Endothelial cell of umbilical vein (primary cell): ENCODE measurements at regions not wholly inside any gene's neighbourhood (a gene's known extent, or its start where the extent isn't known, plus 50 kb on each side); places are given as distances from the start of the nearest gene placed in this dataset.

Experiments used
- BruUV-seq: library from RNA; stranded (reverse); fragments of 400-500 nt; replicated peaks from 2 replicates; lab custom pipeline; 2021; lab: Mats Ljungman, UMichigan
- CTCF ChIA-PET: fragments of 300-600, 350-600 bp; sonication (Branson Sonifier 250); formaldehyde crosslinking; loops from one replicate; lab custom pipeline; 2021; ENCODE audit warnings: antibody characterized with exemption, inconsistent platforms; lab: Charles Lee
- POLR2A ChIA-PET: fragments of 300-600, 350-600 bp; sonication (Branson Sonifier 250); formaldehyde crosslinking; loops from one replicate; lab custom pipeline; 2021; ENCODE audit warnings: antibody characterized with exemption, inconsistent platforms; lab: Charles Lee
- DNase-seq: peaks from one replicate; pipeline ENCODE4 v3.0.0-alpha.2; 2011; ENCODE audit warnings: low read depth, low spot score
- FAIRE-seq: peaks from 2 replicates; lab custom pipeline; 2011; peaks lifted over from hg19 to GRCh38; lab: Jason Lieb, UNC
- H2AFZ ChIP-seq: 2 replicates; pipeline ENCODE4 v1.6.0; 2012; ENCODE audit warnings: low read depth, low read length, control low read depth, inconsistent platforms
- H3K27ac ChIP-seq: 2 replicates; pipeline ENCODE4 v1.5.1; 2011; ENCODE audit warnings: low read depth, mild to moderate bottlenecking, control low read depth, low read length, moderate library complexity; ENCODE audit not compliant: insufficient read depth
- H3K27me3 ChIP-seq, 2 experiments: 2 replicates each; pipeline versions ENCODE4 v1.6.0 to v1.6.1; 2011; ENCODE audit warnings: low read length in 2 of 2, mixed read lengths in 1 of 2; ENCODE audit not compliant: control insufficient read depth in 2 of 2, insufficient read depth in 2 of 2
- H3K36me3 ChIP-seq, 2 experiments: 2 replicates in 1 of 2; 3 replicates in 1 of 2; pipeline ENCODE4 v1.5.1; 2011; ENCODE audit warnings: low read length in 2 of 2, mild to moderate bottlenecking in 1 of 2, moderate library complexity in 1 of 2; ENCODE audit not compliant: control insufficient read depth in 2 of 2, insufficient read depth in 2 of 2; ENCODE audit errors: extremely low read depth in 1 of 2
- H3K4me1 ChIP-seq: 3 replicates; pipeline ENCODE4 v1.5.1; 2011; ENCODE audit warnings: mild to moderate bottlenecking, low read length; ENCODE audit not compliant: control insufficient read depth, insufficient read depth; ENCODE audit errors: extremely low read depth
- H3K4me2 ChIP-seq: 2 replicates; pipeline ENCODE4 v1.6.1; 2011; ENCODE audit warnings: low read length, control low read depth, mixed read lengths; ENCODE audit not compliant: insufficient read depth
- H3K4me3 ChIP-seq, 3 experiments: fragments of 200-600 bp in 1 of 3; sonication (generic), shearing (Covaris generic) in 1 of 3; replicated peaks in 1 of 3; 2 replicates each; pipeline ENCODE4 v1.5.1; 2011 to 2016; ENCODE audit warnings: control low read depth in 3 of 3, low read length in 3 of 3, mild to moderate bottlenecking in 2 of 3, inconsistent platforms in 1 of 3, low read depth in 1 of 3, moderate library complexity in 1 of 3; ENCODE audit not compliant: insufficient read depth in 1 of 3
- H3K79me2 ChIP-seq: 2 replicates; pipeline ENCODE4 v1.6.0; 2012; ENCODE audit warnings: low read length, inconsistent platforms; ENCODE audit not compliant: control insufficient read depth, insufficient read depth
- H3K9ac ChIP-seq: replicated peaks from 2 replicates; pipeline ENCODE3; 2011; ENCODE audit warnings: low read length, control low read depth; ENCODE audit not compliant: insufficient read depth; ENCODE audit errors: extremely low read depth
- H3K9me1 ChIP-seq: replicated peaks from 3 replicates; pipeline ENCODE4 v1.6.0; 2011; ENCODE audit warnings: mild to moderate bottlenecking, low read length; ENCODE audit not compliant: control insufficient read depth, insufficient read depth; ENCODE audit errors: extremely low read depth
- H3K9me3 ChIP-seq: replicated peaks from 2 replicates; pipeline ENCODE4 v1.5.1; 2012; ENCODE audit warnings: low read length, inconsistent platforms; ENCODE audit not compliant: control insufficient read depth, insufficient read depth
- H4K20me1 ChIP-seq: replicated peaks from 2 replicates; pipeline ENCODE3; 2011; ENCODE audit warnings: mild to moderate bottlenecking, low read length; ENCODE audit not compliant: control insufficient read depth, insufficient read depth; ENCODE audit errors: extremely low read depth
- CTCF ChIP-seq, 2 donors: IDR thresholded peaks; 1 replicate in 1 of 2; 2 replicates in 1 of 2; pipeline ENCODE4 v1.5.1; 2011; ENCODE audit warnings: low read length in 2 of 2, mild to moderate bottlenecking in 2 of 2, moderate library complexity in 2 of 2, control low read depth in 1 of 2, inconsistent platforms in 1 of 2, low read depth in 1 of 2; ENCODE audit not compliant: insufficient read depth in 1 of 2; ENCODE audit errors: extremely low read depth in 1 of 2
- EZH2 ChIP-seq: IDR thresholded peaks from 2 replicates; pipeline ENCODE4 v1.6.1; 2012; ENCODE audit warnings: borderline replicate concordance, low read depth, mild to moderate bottlenecking, moderate library complexity, low read length, inconsistent platforms; ENCODE audit not compliant: severe bottlenecking
- FOS ChIP-seq: IDR thresholded peaks from 2 replicates; pipeline ENCODE4 v1.6.1; 2011; ENCODE audit warnings: mild to moderate bottlenecking, low read length, moderate library complexity, borderline replicate concordance; ENCODE audit not compliant: insufficient read depth
- GATA2 ChIP-seq: IDR thresholded peaks from 2 replicates; pipeline ENCODE4 v1.7.0; 2011; ENCODE audit warnings: low read depth, mild to moderate bottlenecking, moderate library complexity, mixed read lengths, low read length; ENCODE audit not compliant: insufficient read length, insufficient read depth
- JUN ChIP-seq: IDR thresholded peaks from 2 replicates; pipeline ENCODE4 v1.6.1; 2011; ENCODE audit warnings: borderline replicate concordance, low read depth; ENCODE audit not compliant: insufficient read length, insufficient read depth
- MYC ChIP-seq: IDR thresholded peaks from one replicate; pipeline ENCODE4 v1.6.1; 2011; ENCODE audit warnings: mild to moderate bottlenecking, low read depth, low read length
- POLR2A ChIP-seq: IDR thresholded peaks from 2 replicates; pipeline ENCODE4 v1.6.1; 2012; ENCODE audit warnings: low read depth, mild to moderate bottlenecking, control low read depth, low read length
- POLR2AphosphoS5 ChIP-seq: IDR thresholded peaks from 2 replicates; pipeline ENCODE4 v1.6.1; 2012; ENCODE audit warnings: low read depth, mild to moderate bottlenecking, control low read depth, low read length, moderate library complexity; ENCODE audit not compliant: insufficient read depth
- dilution Hi-C: fragments of 300-500 bp; cut with MboI; formaldehyde crosslinking; loops from one replicate; pipeline ENCODE4 v1.15.0; 2019; ENCODE audit warnings: low sequenced_read_pairs; ENCODE audit not compliant: extremely low pct_ligation_motif_present
- intact Hi-C: fragments of 100-400 bp; cut with micrococcal nuclease; formaldehyde crosslinking; loops from one replicate; pipeline ENCODE4 v1.10.0; 2022
- TF ChIP-seq, protein P1 (sequence below): IDR thresholded peaks from 2 replicates; pipeline ENCODE4 v1.6.1; 2011; ENCODE audit not compliant: insufficient read depth, insufficient read length

DNA sequence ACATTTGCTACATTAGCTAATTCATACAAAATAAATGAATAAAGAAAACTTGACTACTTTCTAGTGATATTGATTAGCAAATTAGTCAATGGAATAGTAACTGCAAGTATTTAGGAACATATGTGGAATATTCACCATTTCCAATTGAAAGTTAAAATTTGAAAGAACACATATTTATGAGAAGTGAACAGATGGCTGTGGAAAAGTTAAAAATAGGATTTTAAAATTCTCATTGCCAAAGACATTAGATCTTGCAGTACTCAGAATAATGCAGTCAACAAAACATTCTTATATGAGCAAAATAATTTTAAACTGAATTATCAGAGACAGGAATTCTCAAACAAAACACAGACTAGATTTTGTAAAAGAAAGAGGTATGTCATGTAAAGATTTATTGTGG lies 613.9 kb upstream of the NOVA1 start:
- no peaks in the 10 kb centered on the region for H3K27me3 ChIP-seq
- DNase-seq (no peak), FAIRE-seq (no peak)
- H3K9me3 ChIP-seq, result no peaks in the 10 kb centered on the region
- no peak overlapping the region for H3K9ac ChIP-seq
- no peaks in the 10 kb centered on the region for H4K20me1 ChIP-seq
- CTCF ChIA-PET, result no interaction called here
- dilution Hi-C loops, result no loop called here
- no peak overlapping the region for H2AFZ ChIP-seq
- TF ChIP-seq MYC (no peak), FOS (no peak), GATA2 (no peak), EZH2 (no peak), CTCF (IDR thresholded peaks at IDR 0.05; ENCODE audit: extremely low read depth in 1 of 2, insufficient read depth in 1 of 2, low read depth in 1 of 2, low read length in 2 of 2) (no peak), POLR2A (no peak), JUN (no peak), POLR2AphosphoS5 (no peak)
- TF ChIP-seq, protein P1, sequence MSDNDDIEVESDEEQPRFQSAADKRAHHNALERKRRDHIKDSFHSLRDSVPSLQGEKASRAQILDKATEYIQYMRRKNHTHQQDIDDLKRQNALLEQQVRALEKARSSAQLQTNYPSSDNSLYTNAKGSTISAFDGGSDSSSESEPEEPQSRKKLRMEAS, result no peak
- BruUV-seq, result no TSS peak
- no peak overlapping the region for H3K27ac ChIP-seq
- POLR2A ChIA-PET, result no interaction called here
- H3K4me1 ChIP-seq, result no peaks in the 10 kb centered on the region
- no peaks in the 10 kb centered on the region for H3K36me3 ChIP-seq
- H3K4me3 ChIP-seq, result no peak overlapping the region
- intact Hi-C loops, result no loop called here
- no peaks in the 10 kb centered on the region for H3K79me2 ChIP-seq
- H3K4me2 ChIP-seq, result no peak overlapping the region
- no peaks in the 10 kb centered on the region for H3K9me1 ChIP-seq
